Stimulated activated naive CD4-positive, alpha-beta T cell (primary cell): ENCODE measurements at regions not wholly inside any gene's neighbourhood (a gene's known extent, or its start where the extent isn't known, plus 50 kb on each side); places are given as distances from the start of the nearest gene placed in this dataset.
"Not testable (repeated sequence)": the region's sequence is repeated elsewhere in the genome, so short reads cannot be mapped to it uniquely, and the experiment has no call there.

ENCODE experiments used
- DNase-seq, 6 experiments: peaks; one replicate each; lab custom pipeline; 2025; lab: John Stamatoyannopoulos, UW

DNA sequence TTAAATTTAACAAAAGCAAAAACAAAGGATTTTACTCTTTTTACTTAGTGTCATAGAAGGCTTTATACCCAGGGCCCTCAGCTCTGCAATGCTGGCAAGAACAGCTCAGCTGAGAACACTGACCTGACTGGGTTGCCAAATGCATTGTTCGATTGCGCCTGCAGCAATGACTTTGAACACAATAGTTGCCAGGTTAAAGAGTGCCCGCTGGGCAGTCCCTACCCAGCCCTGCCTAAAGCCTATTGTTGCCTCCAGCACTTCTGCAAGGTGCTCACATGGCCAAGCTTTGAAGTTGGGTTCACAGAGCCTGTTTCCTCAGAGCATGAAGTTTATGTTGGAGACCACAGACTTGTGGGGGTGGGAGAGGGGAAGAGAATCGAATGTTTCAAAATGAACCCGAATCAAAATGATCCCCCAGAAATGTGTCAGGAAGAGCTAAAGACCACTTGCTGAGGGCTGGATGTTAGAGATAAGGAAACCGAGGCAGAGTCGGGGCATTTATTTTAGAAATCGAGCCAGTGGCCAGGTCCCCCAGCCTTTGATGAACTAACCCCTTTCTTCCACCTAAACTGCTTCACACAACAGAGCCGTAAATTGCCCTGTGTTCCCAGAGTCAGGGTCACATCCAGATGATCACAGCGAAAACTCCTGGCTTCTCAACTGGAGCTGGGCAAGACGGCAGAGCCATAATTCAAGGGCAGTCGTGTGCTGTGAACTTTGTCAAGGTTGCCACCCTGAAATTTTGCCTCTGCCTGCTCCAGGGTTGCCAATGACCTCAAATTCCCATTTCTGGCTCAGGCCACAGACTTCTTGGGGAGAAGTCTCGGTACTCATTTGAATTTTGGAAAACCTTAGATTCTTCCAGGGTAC lies 55.0 kb downstream of the FOXA2 start:
- no peak for DNase-seq

GRCh38 chr20:22526512-22527012 lies 57.8 kb downstream of the FOXA2 start:
- no peak for DNase-seq

- no peak for DNase-seq
Measured at GRCh38 chr20:22525821-22526220, 58.6 kb downstream of the FOXA2 start.

DNA sequence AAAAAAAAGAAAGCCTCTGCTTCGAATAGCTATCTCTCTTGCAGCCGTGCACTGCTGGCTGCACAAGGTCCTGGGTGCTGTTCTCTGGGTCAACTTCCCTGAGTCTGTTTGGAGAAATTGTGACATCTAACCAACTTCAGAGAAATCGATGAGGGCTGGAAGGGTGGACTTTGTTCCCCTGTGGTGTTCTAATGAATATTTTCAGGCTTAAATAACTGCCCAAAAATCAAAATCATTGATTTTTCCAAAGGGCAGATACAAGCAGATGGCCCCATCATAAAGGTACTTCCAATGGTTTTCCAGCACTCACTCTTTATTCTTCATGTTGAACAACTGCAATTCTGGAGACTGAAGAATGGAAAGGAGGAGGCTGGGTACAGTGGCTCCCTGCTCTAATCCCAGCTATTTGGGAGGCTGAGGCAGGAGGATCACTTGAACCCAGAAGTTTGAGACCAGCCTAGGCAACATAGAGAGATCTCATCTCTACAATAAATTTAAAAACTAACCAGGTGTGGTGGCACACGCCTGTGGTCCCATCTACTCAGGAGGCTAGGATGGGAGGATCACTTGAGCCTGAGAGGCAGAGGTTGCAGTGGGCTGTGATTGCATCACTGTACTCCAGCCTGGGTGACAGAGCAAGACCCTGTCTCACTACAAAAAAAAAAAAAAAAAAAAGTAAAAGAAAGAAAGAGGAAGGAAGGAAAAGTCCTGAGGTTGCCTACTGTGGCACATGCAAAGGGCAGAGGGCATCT lies 59.1 kb downstream of the FOXA2 start:
- no peak for DNase-seq

GRCh38 chr20:22524393-22525015 lies 59.9 kb downstream of the FOXA2 start:
- DNase-seq: no peak

DNA sequence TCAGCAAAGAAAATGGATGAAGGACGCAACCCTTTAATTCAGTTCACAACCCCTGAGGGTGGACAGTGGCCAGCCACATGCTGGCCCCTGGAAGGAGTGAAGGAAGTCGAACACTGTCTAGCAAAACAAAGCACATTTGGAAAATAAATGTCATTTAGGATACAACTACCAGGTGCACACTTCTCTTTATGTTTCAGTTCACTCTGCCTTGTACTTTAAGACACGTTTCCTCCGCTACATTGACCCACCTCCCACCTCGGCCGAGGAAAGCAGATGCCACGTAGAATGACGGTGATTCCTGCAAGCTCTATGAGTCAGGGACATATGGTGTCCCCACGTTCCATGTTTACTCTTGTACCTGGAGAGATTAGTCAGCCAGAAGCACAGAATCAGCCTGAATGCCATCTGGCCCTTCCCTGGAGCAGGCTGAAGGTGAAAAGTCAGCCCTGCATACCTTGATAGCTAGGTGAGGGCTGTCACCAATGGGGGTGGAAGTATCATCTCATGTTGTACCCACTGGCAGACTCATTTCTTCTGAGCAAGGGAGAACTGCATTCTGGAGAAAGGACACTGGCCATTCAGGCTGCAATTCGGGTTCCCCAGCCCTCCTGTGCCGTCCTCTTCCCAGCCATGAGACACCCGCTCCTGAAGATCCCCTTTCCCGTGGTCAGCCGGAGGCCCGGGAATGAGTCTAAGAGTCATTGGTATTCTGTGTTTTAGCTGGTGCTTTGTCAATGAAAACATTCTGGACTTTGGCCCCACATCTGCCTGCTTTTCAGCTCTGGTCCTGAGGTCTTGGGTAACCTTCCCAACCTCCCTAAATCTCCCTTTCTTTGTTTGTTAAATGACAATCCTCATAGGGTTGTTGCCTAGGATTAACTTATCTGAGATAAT lies 60.6 kb downstream of the FOXA2 start:
- no peak for DNase-seq

GRCh38 chr20:22523128-22523498 lies 61.3 kb downstream of the FOXA2 start:
- DNase-seq: no peak

- no peak for DNase-seq
Measured at GRCh38 chr20:22522701-22523100, 61.7 kb downstream of the FOXA2 start.

DNA sequence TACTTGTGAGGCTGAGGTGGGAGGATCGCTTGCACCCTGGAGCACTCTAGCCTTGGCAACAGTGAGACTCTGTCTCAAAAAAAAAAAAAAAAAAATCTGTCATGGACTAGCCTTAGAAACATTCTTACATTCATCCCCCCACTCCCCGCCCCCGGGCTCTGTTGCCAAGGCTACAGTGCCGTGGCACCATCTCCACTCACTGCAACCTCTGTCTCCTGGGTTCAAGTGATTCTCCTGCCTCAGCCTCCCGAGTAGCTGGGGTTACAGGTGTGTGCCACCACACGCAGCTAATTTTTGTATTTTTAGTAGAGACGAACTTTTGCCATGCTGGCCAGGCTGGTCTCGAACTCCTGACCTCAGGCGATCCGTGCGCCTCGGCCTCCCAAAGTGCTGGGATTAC lies 62.4 kb downstream of the FOXA2 start:
- DNase-seq: not testable (repeated sequence)

DNA sequence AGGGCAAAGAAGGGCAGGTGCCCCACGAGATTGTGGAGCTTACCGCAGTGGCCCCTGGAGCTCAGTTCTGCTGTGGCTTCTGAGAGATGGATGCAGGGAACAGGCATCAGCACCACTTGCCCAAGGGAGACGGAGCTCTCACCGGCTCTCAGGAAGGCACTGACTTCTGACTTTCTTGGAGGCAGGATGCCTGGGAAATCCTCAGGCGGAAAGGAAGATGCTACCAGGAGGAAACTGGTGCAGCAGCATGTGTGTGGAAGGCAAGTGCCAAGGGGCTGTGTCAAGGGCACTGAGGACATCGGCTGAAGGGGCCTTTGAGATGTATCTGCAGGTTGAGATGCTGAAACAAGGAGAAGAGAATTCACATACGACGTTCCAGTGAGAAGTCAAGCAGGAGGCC lies 64.0 kb downstream of the FOXA2 start:
- no peak for DNase-seq

GRCh38 chr20:22515264-22515663 lies 69.1 kb downstream of the FOXA2 start:
- no peak for DNase-seq

GRCh38 chr20:22513574-22513973 lies 70.8 kb downstream of the FOXA2 start:
- DNase-seq: no peak

GRCh38 chr20:22512911-22513489 lies 71.4 kb downstream of the FOXA2 start:
- no peak for DNase-seq

DNA sequence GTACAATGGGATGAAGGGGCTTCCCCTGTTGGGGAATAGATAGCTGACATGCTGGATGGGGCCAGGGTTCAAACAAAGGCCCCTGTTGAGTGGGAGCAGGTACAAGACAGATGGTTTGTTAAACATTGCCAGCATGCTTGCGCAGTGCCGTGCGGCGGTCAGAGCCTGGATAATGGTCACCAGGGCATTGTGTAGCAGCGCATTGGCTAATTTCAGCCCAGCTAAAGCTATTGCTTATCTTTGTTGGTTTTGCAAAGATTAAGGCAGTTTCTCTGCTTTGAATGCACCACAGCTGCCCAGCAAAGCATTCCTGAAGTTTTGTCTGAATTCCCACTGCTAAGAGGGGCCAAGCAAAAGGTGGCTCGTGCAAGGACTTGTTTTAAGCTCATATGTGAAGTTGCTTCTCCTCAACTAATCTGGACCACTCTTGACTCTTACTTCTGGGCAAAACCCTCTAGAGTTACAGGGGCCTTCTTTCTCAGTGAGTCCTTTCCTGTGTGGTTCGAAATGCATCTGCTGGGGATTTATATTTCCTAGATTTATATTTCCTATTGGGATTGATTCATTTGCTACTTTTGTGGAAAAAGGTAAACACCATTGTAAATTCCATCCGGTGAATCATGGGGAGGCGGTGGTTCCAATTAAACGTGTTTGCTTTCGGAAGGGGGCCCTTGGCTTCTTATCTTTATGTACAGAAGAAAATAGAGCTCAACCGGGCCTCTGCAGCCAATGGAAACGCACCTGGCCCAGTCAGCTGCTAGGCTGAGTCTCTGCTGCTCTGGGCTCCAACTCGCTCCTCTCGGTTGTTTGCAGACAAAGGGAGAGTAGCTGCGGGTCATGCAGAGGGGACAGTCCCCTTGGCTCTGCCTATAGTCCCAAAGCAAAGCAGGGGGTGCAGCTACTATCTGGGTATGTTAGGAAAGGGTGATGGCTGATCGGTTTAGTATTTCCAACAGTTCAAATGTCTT lies 72.1 kb downstream of the FOXA2 start:
- no peak for DNase-seq

GRCh38 chr20:22509843-22510147 lies 74.6 kb downstream of the FOXA2 start:
- DNase-seq: no peak

DNA sequence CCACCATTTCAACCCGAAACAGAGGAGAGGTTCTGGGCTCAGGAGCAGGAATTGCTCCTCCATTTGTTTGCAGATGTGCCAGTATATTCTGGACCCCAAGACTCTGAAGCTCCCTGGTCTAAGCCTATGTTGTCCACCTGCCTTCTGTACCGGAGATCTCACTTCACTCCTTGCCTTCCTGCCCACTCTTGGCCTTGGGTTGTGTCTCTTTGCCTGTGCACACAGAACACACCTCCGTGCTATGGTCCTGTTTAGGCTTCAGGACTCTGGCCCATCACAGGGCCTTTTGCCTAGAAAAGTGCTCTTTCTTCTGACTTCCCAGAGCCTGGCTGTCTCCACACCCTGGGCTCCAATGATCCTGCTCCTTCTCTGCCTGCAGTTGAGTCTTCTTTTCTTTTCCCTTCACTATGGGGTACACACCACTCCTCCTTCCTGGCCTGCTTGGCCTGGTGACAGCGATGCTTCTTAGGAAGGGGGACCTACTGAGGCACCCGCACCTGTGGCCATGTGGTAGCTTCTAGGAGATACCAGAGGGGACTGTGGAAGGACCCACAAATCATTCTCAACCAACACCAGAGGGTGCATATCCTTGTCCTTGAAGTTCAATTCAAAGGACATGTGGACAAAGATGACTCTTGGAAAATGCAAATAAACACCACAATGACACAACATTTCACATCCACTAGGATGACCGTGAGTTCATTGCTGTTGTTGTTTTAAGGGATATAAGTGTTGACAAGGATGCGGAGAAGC lies 75.1 kb downstream of the FOXA2 start:
- no peak for DNase-seq

DNA sequence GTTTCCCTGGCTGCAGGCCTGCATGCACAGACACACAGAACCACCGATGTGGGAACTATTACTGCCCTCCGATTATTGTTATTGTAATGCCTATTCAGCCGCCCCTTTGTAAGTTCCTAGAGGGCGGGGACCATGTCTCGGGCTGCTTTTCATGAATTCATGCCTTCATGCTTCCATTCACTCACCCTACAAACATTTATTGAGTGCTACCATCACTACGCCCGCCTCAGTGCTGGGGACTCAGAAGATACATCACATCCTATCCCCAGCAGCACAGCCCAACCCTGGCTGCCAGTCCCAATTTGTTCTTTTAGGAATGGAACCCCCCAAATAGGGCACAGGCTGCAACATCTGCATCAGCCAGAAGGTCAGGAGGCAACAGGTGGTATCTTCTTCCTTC lies 75.9 kb downstream of the FOXA2 start:
- no peak for DNase-seq

- DNase-seq: no peak
Measured at GRCh38 chr20:22507240-22507961, 77.0 kb downstream of the FOXA2 start.

DNA sequence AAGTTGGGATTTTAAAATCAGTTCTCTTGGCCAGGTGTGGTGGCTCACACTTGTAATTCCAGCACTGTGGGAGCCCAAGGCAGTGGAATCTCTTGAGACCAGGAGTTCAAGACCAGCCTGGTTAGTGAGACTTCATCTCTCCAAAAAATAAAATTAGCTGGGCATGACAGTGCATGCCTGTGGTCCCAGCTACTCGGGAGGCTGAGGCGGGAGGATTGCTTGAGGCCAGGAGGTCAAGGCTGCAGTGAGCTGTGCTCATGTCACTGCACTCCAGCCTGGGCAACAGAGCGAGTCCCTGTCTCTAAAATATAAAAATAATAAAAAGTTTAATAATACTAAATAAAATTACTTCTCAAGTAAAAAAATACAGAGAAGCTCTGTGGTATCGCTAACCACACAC lies 77.5 kb downstream of the FOXA2 start:
- DNase-seq: no peak
